HEK293T (cell line): ENCODE measurements at regions not wholly inside any gene's neighbourhood (a gene's known extent, or its start where the extent isn't known, plus 50 kb on each side); places are given as distances from the start of the nearest gene placed in this dataset.

Experiments
- ARNT ChIP-seq: fragments of 450-650 bp; IDR thresholded peaks from 2 replicates; pipeline ENCODE4 v1.6.1; 2017; ENCODE audit warnings: mild to moderate bottlenecking
- BHLHE40 ChIP-seq: fragments of 450-650 bp; IDR thresholded peaks from 2 replicates; pipeline ENCODE4 v1.6.1; 2016; ENCODE audit warnings: mild to moderate bottlenecking, moderate library complexity, borderline replicate concordance
- CTBP1 ChIP-seq: fragments of 450-650 bp; IDR thresholded peaks from 2 replicates; pipeline ENCODE4 v1.6.1; 2016; ENCODE audit warnings: borderline replicate concordance
- FOXK2 ChIP-seq: fragments of 450-650 bp; IDR thresholded peaks from 2 replicates; pipeline ENCODE4 v1.6.1; 2016; ENCODE audit warnings: mild to moderate bottlenecking
- FOXM1 ChIP-seq: fragments of 450-650 bp; IDR thresholded peaks from 2 replicates; pipeline ENCODE4 v1.6.1; 2017; ENCODE audit warnings: mild to moderate bottlenecking, borderline replicate concordance
- HDGF ChIP-seq: fragments of 450-650 bp; IDR thresholded peaks from 2 replicates; pipeline ENCODE4 v1.6.1; 2017; ENCODE audit warnings: antibody characterized with exemption, borderline replicate concordance
- L3MBTL2 ChIP-seq: fragments of 450-650 bp; conservative IDR thresholded peaks from 2 replicates; pipeline ENCODE4 v1.6.1; 2016; ENCODE audit warnings: mild to moderate bottlenecking
- LEF1 ChIP-seq: fragments of 450-650 bp; IDR thresholded peaks from 2 replicates; pipeline ENCODE4 v1.6.1; 2017; ENCODE audit warnings: mild to moderate bottlenecking, borderline replicate concordance
- NFRKB ChIP-seq: fragments of 450-650 bp; IDR thresholded peaks from 2 replicates; pipeline ENCODE4 v1.6.1; 2016; ENCODE audit warnings: mild to moderate bottlenecking, moderate library complexity
- SUZ12 ChIP-seq: fragments of 450-650 bp; IDR thresholded peaks from 2 replicates; pipeline ENCODE4 v1.6.1; 2016; ENCODE audit warnings: mild to moderate bottlenecking

DNA sequence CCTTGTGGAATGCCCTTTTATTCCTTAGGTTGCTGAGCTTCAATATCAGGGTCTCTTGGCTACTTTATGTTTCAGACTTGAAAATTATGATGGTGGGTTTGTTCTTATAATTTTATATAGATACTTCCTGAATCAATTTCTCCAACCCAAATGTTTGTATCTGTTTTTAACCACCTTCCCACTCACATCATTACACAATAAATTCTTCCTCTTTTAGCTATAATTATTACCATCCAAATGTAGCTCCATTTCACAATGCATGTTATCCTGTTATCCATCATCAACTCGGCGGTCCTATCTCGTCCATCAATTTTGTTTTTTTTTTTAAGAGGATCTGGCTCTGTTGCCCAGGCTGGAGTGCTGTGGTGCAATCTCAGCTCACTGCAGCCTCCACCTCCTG, 357.6 kb upstream of the ZP4 start:
- TF ChIP-seq HDGF (no peak), CTBP1 (no peak), LEF1 (no peak), BHLHE40 (no peak), FOXM1 (no peak), SUZ12 (no peak), NFRKB (no peak), L3MBTL2 (no peak), ARNT (no peak), FOXK2 (no peak)
